HCT116 (cell line): ENCODE measurements at regions not wholly inside any gene's neighbourhood (a gene's known extent, or its start where the extent isn't known, plus 50 kb on each side); places are given as distances from the start of the nearest gene placed in this dataset.

Experiments
- CEBPB ChIP-seq: IDR thresholded peaks from 2 replicates; pipeline ENCODE4 v1.6.1; 2012; ENCODE audit warnings: low read depth
- EZH2 ChIP-seq: fragments of 200-600 bp; sonication (generic); IDR thresholded peaks from 2 replicates; pipeline ENCODE4 v1.6.1; 2017; ENCODE audit warnings: antibody characterized with exemption, mixed run types
- JUND ChIP-seq: IDR thresholded peaks from 2 replicates; pipeline ENCODE4 v1.6.1; 2012
- POLR2A ChIP-seq: IDR thresholded peaks from 2 replicates; pipeline ENCODE4 v1.7.0; 2011; ENCODE audit warnings: borderline replicate concordance; ENCODE audit not compliant: insufficient read depth, insufficient read length; ENCODE audit errors: extremely low read depth
- POLR2AphosphoS5 ChIP-seq: IDR thresholded peaks from 2 replicates; pipeline ENCODE4 v1.6.1; 2011; ENCODE audit warnings: mild to moderate bottlenecking, low read depth, low read length, moderate library complexity
- TF ChIP-seq, protein P1 (sequence below), 3 experiments: fragments of 200-600 bp in 1 of 3; sonication (generic) in 1 of 3; IDR thresholded peaks in 2 of 3; conservative IDR thresholded peaks in 1 of 3; 2 replicates each; pipeline ENCODE4 v1.5.1; 2012 to 2017; ENCODE audit warnings: low read depth in 2 of 3, low read length in 2 of 3, antibody characterized with exemption in 1 of 3, borderline replicate concordance in 1 of 3, control low read depth in 1 of 3, mild to moderate bottlenecking in 1 of 3, mixed read lengths in 1 of 3, mixed run types in 1 of 3, moderate library complexity in 1 of 3; ENCODE audit not compliant: insufficient read depth in 1 of 3
- TF ChIP-seq, protein P2 (sequence below): IDR thresholded peaks from 2 replicates; pipeline ENCODE4 v1.6.1; 2012

DNA sequence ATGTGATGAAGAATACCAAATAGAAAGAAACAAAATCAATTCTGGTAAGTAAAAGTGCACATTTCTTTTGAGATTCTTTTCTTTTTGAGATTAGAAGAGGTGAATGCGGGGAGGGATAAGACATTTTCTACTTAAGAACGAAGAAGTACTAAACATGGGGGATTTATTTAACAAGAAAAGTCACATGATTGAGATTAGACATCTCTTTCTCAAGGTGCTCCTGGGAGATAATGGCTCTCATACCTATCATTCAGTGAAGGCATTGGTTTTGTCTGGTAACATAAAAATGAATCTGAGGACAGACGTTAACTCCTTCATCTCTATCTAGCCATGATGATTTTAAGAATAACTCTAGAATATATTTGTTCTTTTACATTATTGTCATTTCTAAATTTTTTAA lies 147.9 kb upstream of the SAMSN1 start:
- TF ChIP-seq, protein P1, sequence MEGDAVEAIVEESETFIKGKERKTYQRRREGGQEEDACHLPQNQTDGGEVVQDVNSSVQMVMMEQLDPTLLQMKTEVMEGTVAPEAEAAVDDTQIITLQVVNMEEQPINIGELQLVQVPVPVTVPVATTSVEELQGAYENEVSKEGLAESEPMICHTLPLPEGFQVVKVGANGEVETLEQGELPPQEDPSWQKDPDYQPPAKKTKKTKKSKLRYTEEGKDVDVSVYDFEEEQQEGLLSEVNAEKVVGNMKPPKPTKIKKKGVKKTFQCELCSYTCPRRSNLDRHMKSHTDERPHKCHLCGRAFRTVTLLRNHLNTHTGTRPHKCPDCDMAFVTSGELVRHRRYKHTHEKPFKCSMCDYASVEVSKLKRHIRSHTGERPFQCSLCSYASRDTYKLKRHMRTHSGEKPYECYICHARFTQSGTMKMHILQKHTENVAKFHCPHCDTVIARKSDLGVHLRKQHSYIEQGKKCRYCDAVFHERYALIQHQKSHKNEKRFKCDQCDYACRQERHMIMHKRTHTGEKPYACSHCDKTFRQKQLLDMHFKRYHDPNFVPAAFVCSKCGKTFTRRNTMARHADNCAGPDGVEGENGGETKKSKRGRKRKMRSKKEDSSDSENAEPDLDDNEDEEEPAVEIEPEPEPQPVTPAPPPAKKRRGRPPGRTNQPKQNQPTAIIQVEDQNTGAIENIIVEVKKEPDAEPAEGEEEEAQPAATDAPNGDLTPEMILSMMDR (IDR thresholded peaks at IDR 0.05 in 2 of 3, conservative IDR thresholded peaks at IDR 0.05 in 1 of 3; ENCODE audit: borderline replicate concordance in 1 of 3, insufficient read depth in 1 of 3, low read depth in 2 of 3, low read length in 2 of 3), result no peak
- TF ChIP-seq JUND (no peak), CEBPB (no peak), POLR2AphosphoS5 (no peak), POLR2A (no peak), EZH2 (no peak)
- TF ChIP-seq, protein P2, sequence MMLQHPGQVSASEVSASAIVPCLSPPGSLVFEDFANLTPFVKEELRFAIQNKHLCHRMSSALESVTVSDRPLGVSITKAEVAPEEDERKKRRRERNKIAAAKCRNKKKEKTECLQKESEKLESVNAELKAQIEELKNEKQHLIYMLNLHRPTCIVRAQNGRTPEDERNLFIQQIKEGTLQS, result no peak
